Loucy (cell line): ENCODE measurements at regions not wholly inside any gene's neighbourhood (a gene's known extent, or its start where the extent isn't known, plus 50 kb on each side); places are given as distances from the start of the nearest gene placed in this dataset.

Source experiments
- CTCF ChIP-seq: fragments of 200-600 bp; sonication (generic); conservative IDR thresholded peaks from 2 replicates; pipeline ENCODE4 v1.5.1; 2014; ENCODE audit warnings: mild to moderate bottlenecking, antibody characterized with exemption, low read length
- EZH2phosphoT487 ChIP-seq: fragments of 200-600 bp; IDR thresholded peaks from 2 replicates; pipeline ENCODE4 v1.6.1; 2018; ENCODE audit warnings: antibody characterized with exemption, mild to moderate bottlenecking, moderate library complexity, borderline replicate concordance

GRCh38 chr14:81751198-81751597 lies 217.5 kb upstream of the SEL1L start:
- TF ChIP-seq CTCF = no peak
- TF ChIP-seq EZH2phosphoT487 = no peak
